Neural progenitor cell (in vitro differentiated cells): ENCODE measurements at regions not wholly inside any gene's neighbourhood (a gene's known extent, or its start where the extent isn't known, plus 50 kb on each side); places are given as distances from the start of the nearest gene placed in this dataset.

ENCODE experiments used
- DNase-seq: peaks from one replicate; pipeline ENCODE4 v3.0.0-alpha.2; 2016; ENCODE audit warnings: low spot score
- H2AFZ ChIP-seq: fragments of 200-600 bp; sonication (generic); replicated peaks from 2 replicates; pipeline ENCODE4 v1.6.1; 2016; ENCODE audit warnings: antibody characterized with exemption
- H3F3A ChIP-seq: fragments of 200-600 bp; sonication (generic); 2 replicates; pipeline ENCODE4 v1.6.1; 2016; ENCODE audit warnings: antibody characterized with exemption, low read depth
- H3K27ac ChIP-seq: fragments of 200-600 bp; sonication (generic); 2 replicates; pipeline ENCODE4 v1.5.1; 2016; ENCODE audit warnings: mild to moderate bottlenecking
- H3K27me3 ChIP-seq: fragments of 200-600 bp; sonication (generic); 2 replicates; pipeline ENCODE4 v1.6.1; 2016; ENCODE audit warnings: mild to moderate bottlenecking, moderate library complexity
- H3K36me3 ChIP-seq: fragments of 200-600 bp; sonication (generic); 2 replicates; pipeline ENCODE4 v1.5.1; 2016
- H3K4me1 ChIP-seq: fragments of 200-600 bp; sonication (generic); 2 replicates; pipeline ENCODE4 v1.6.1; 2016; ENCODE audit warnings: mixed run types
- H3K4me2 ChIP-seq: fragments of 200-600 bp; sonication (generic); 2 replicates; pipeline ENCODE4 v1.6.1; 2016
- H3K4me3 ChIP-seq: fragments of 200-600 bp; sonication (generic); 2 replicates; pipeline ENCODE4 v1.5.1; 2016
- H3K79me2 ChIP-seq: fragments of 200-600 bp; sonication (generic); 2 replicates; pipeline ENCODE4 v1.6.1; 2016; ENCODE audit warnings: low read depth
- H3K9ac ChIP-seq: fragments of 200-600 bp; sonication (generic); 2 replicates; pipeline ENCODE4 v1.6.1; 2016
- H3K9me3 ChIP-seq: fragments of 200-600 bp; sonication (generic); 2 replicates; pipeline ENCODE4 v1.5.1; 2016; ENCODE audit warnings: low read depth
- H4K20me1 ChIP-seq: fragments of 200-600 bp; sonication (generic); 2 replicates; pipeline ENCODE4 v1.6.1; 2016; ENCODE audit warnings: low read depth
- H3K27ac Mint-ChIP-seq: 3 replicates; pipeline ENCODE4 v1.8.0; 2021; ENCODE audit warnings: mixed read lengths
- H3K27me3 Mint-ChIP-seq: 2 replicates; pipeline ENCODE4 v1.8.0; 2022; ENCODE audit warnings: low read depth, mild to moderate bottlenecking, inconsistent platforms, moderate library complexity, mixed read lengths; ENCODE audit not compliant: insufficient read depth
- H3K36me3 Mint-ChIP-seq: 3 replicates; pipeline ENCODE4 v1.8.0; 2021; ENCODE audit warnings: mixed read lengths
- H3K4me1 Mint-ChIP-seq: 3 replicates; pipeline ENCODE4 v1.8.0; 2021; ENCODE audit warnings: mixed read lengths
- H3K4me3 Mint-ChIP-seq: 3 replicates; pipeline ENCODE4 v1.8.0; 2021; ENCODE audit warnings: mild to moderate bottlenecking, moderate library complexity, mixed read lengths
- H3K9me3 Mint-ChIP-seq: 3 replicates; pipeline ENCODE4 v1.8.0; 2020; ENCODE audit warnings: mixed read lengths
- EZH2 ChIP-seq: fragments of 200-600 bp; sonication (generic); IDR thresholded peaks from 2 replicates; pipeline ENCODE4 v1.6.1; 2017; ENCODE audit warnings: antibody characterized with exemption, mild to moderate bottlenecking, moderate library complexity
- EZH2phosphoT487 ChIP-seq: fragments of 200-600 bp; sonication (generic); IDR thresholded peaks from 2 replicates; pipeline ENCODE4 v1.6.1; 2017; ENCODE audit warnings: antibody characterized with exemption
- TF ChIP-seq, protein P1 (sequence below): fragments of 200-600 bp; sonication (generic); IDR thresholded peaks from 2 replicates; pipeline ENCODE4 v1.5.1; 2017; ENCODE audit warnings: antibody characterized with exemption, mild to moderate bottlenecking

DNA sequence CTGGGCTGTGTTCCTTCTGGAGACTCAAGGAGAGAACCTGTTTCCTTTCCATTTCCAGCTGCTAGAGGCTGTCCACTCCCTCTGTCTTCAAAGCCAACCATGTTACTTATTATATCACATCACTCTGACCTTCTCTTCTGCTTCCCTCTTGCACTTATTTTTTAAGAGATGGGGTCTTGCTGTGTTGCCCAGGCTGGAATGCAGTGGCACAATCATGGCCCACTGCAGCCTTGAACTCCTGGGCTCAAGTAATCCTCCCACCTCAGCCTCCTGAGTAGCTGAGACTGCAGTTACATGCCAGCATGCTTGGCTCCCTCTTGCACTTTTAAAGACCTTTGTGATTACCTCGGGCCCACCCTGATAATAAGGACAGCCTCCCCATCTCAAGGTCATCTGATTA lies 160.0 kb upstream of the DTNBP1 start:
- H3K4me2 ChIP-seq: no peak overlapping the region
- H3K79me2 ChIP-seq: no peaks in the 10 kb centered on the region
- DNase-seq: no peak
- Mint-ChIP-seq H3K27ac (no peak overlapping the region), H3K36me3 (no peaks in the 10 kb centered on the region), H3K9me3 (peaks cover 2% of the 10 kb centered on the region), H3K4me3 (no peak overlapping the region), H3K27me3 (no peaks in the 10 kb centered on the region), H3K4me1 (peaks cover 26% of the 10 kb centered on the region)
- no peaks in the 10 kb centered on the region for H3F3A ChIP-seq
- H3K9ac ChIP-seq: no peak overlapping the region
- H3K27ac ChIP-seq: no peak overlapping the region
- H3K27me3 ChIP-seq: no peaks in the 10 kb centered on the region
- no peaks in the 10 kb centered on the region for H3K4me1 ChIP-seq
- TF ChIP-seq EZH2 (no peak), EZH2phosphoT487 (no peak)
- TF ChIP-seq, protein P1, sequence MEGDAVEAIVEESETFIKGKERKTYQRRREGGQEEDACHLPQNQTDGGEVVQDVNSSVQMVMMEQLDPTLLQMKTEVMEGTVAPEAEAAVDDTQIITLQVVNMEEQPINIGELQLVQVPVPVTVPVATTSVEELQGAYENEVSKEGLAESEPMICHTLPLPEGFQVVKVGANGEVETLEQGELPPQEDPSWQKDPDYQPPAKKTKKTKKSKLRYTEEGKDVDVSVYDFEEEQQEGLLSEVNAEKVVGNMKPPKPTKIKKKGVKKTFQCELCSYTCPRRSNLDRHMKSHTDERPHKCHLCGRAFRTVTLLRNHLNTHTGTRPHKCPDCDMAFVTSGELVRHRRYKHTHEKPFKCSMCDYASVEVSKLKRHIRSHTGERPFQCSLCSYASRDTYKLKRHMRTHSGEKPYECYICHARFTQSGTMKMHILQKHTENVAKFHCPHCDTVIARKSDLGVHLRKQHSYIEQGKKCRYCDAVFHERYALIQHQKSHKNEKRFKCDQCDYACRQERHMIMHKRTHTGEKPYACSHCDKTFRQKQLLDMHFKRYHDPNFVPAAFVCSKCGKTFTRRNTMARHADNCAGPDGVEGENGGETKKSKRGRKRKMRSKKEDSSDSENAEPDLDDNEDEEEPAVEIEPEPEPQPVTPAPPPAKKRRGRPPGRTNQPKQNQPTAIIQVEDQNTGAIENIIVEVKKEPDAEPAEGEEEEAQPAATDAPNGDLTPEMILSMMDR: no peak
- no peaks in the 10 kb centered on the region for H3K9me3 ChIP-seq
- no peak overlapping the region for H3K4me3 ChIP-seq
- H4K20me1 ChIP-seq: no peaks in the 10 kb centered on the region
- H3K36me3 ChIP-seq: no peaks in the 10 kb centered on the region
- no peak overlapping the region for H2AFZ ChIP-seq

DNA sequence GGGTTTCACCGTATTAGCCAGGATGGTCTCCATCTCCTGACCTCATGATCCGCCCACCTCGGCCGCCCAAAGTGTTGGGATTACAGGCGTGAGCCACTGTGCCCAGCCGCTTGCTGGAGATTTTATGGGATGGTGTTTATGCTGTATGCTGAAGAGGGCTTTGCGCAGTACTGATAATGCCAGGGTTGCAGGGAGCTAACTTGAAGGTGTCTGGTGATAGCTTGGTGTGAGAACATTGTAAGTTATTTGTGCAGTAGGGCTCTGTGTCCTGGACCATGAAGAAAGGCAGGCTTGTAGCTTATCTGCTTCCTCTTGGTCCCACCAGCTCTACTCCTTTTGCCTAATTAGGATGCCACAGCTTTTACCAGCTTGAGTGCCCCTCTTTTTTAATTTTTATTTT lies 157.0 kb upstream of the DTNBP1 start:
- H3K4me1 ChIP-seq: no peaks in the 10 kb centered on the region
- Mint-ChIP-seq H3K4me3 (no peak overlapping the region), H3K9me3 (no peaks in the 10 kb centered on the region), H3K36me3 (no peaks in the 10 kb centered on the region), H3K27ac (no peak overlapping the region), H3K4me1 (peaks cover 20% of the 10 kb centered on the region), H3K27me3 (peaks cover 2% of the 10 kb centered on the region)
- H3K4me3 ChIP-seq: no peak overlapping the region
- TF ChIP-seq EZH2phosphoT487 (no peak), EZH2 (no peak)
- TF ChIP-seq, protein P1: no peak
- no peak for DNase-seq
- no peak overlapping the region for H2AFZ ChIP-seq
- H4K20me1 ChIP-seq: no peaks in the 10 kb centered on the region
- no peak overlapping the region for H3K27ac ChIP-seq
- no peak overlapping the region for H3K4me2 ChIP-seq
- H3K27me3 ChIP-seq: no peaks in the 10 kb centered on the region
- no peaks in the 10 kb centered on the region for H3K79me2 ChIP-seq
- H3K9ac ChIP-seq: no peak overlapping the region
- no peaks in the 10 kb centered on the region for H3K36me3 ChIP-seq
- H3K9me3 ChIP-seq: no peaks in the 10 kb centered on the region
- H3F3A ChIP-seq: no peaks in the 10 kb centered on the region

DNA sequence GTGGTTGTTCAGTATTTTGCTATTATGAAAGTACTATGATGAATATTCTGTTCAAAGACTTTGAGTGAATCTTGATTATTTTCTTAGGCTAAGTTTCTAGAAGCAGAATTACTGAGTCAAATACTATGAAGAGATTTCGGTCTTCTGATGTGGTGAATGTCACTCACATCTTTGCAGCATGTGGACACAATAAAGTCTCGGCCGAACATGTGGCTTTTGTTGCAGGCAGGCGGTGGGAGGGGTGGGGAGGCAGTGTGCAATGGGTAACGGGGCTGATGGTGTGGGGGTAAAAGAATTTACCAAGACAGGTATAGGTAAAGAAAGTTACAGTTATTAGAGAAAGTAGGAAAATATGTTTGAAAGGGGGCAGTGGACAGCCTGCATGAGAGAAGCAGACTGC lies 156.4 kb upstream of the DTNBP1 start:
- H3F3A ChIP-seq: no peaks in the 10 kb centered on the region
- no peaks in the 10 kb centered on the region for H3K4me1 ChIP-seq
- DNase-seq: no peak
- no peak overlapping the region for H3K4me2 ChIP-seq
- no peaks in the 10 kb centered on the region for H3K9me3 ChIP-seq
- no peaks in the 10 kb centered on the region for H3K79me2 ChIP-seq
- no peak overlapping the region for H3K27ac ChIP-seq
- no peaks in the 10 kb centered on the region for H3K27me3 ChIP-seq
- H2AFZ ChIP-seq: no peak overlapping the region
- H3K4me3 Mint-ChIP-seq: no peak overlapping the region
- H3K4me3 ChIP-seq: no peak overlapping the region
- H3K36me3 Mint-ChIP-seq: no peaks in the 10 kb centered on the region
- no peaks in the 10 kb centered on the region for H3K9me3 Mint-ChIP-seq
- no peaks in the 10 kb centered on the region for H3K36me3 ChIP-seq
- no peak overlapping the region for H3K27ac Mint-ChIP-seq
- no peak overlapping the region for H3K9ac ChIP-seq
- H4K20me1 ChIP-seq: no peaks in the 10 kb centered on the region
- peaks cover 18% of the 10 kb centered on the region for H3K4me1 Mint-ChIP-seq
- peaks cover 2% of the 10 kb centered on the region for H3K27me3 Mint-ChIP-seq
- TF ChIP-seq EZH2 (no peak), EZH2phosphoT487 (no peak)
- TF ChIP-seq, protein P1: no peak

DNA sequence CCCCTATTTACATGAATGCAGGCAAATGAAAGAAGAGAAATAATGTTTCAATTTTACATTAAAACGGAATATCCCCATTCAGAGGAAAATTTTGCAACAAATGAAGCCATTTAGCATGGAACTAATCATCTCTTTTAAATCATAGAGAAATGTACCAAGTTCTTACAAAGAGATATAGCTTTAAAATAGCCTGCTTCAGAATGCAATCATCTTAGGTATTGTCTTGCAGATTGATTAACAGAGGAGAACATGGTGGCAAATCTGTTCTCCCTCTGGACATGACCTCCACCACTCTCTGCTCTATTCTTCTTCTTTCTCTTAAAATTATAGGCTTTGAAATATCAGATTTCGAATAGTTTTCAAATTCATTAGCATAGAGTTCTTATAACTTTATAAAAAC lies 155.7 kb upstream of the DTNBP1 start:
- no peaks in the 10 kb centered on the region for H4K20me1 ChIP-seq
- no peak overlapping the region for H2AFZ ChIP-seq
- Mint-ChIP-seq H3K36me3 (no peaks in the 10 kb centered on the region), H3K27ac (no peak overlapping the region), H3K4me1 (peaks cover 18% of the 10 kb centered on the region), H3K27me3 (peaks cover 2% of the 10 kb centered on the region), H3K9me3 (no peaks in the 10 kb centered on the region), H3K4me3 (no peak overlapping the region)
- no peaks in the 10 kb centered on the region for H3K27me3 ChIP-seq
- H3K4me1 ChIP-seq: no peaks in the 10 kb centered on the region
- H3K4me3 ChIP-seq: no peak overlapping the region
- DNase-seq: no peak
- no peaks in the 10 kb centered on the region for H3K9me3 ChIP-seq
- no peaks in the 10 kb centered on the region for H3K36me3 ChIP-seq
- no peaks in the 10 kb centered on the region for H3F3A ChIP-seq
- H3K4me2 ChIP-seq: no peak overlapping the region
- no peak overlapping the region for H3K27ac ChIP-seq
- no peaks in the 10 kb centered on the region for H3K79me2 ChIP-seq
- no peak for TF ChIP-seq EZH2
- TF ChIP-seq, protein P1: no peak
- TF ChIP-seq EZH2phosphoT487: no peak
- no peak overlapping the region for H3K9ac ChIP-seq
